Body of pancreas (tissue), 4 donors: ENCODE measurements at regions not wholly inside any gene's neighbourhood (a gene's known extent, or its start where the extent isn't known, plus 50 kb on each side); places are given as distances from the start of the nearest gene placed in this dataset.

Experiments
- ATAC-seq: fragments of 150-250 bp; one replicate; pipeline ENCODE4 v1.9.1; 2016
- DNase-seq, 4 donors: peaks; one replicate each; pipeline ENCODE4 v3.0.0-alpha.2; 2019
- H3K27ac ChIP-seq, 4 donors: fragments of 200-600 bp; sonication (generic); 1 replicate in 3 of 4; 2 replicates in 1 of 4; pipeline versions ENCODE4 v1.5.1 to v1.6.1; 2016 to 2019; ENCODE audit warnings: mild to moderate bottlenecking in 1 of 4, mixed read lengths in 1 of 4, moderate library complexity in 1 of 4
- H3K27me3 ChIP-seq, 2 donors: fragments of 200-600 bp; sonication (generic); one replicate each; pipeline ENCODE4 v1.6.0; 2016; ENCODE audit warnings: mild to moderate bottlenecking in 1 of 2
- H3K36me3 ChIP-seq, 2 donors: fragments of 200-600 bp; sonication (generic); replicated peaks in 1 of 2; 2 replicates each; pipeline ENCODE4 v1.5.1; 2016; ENCODE audit warnings: low read depth in 2 of 2; ENCODE audit not compliant: insufficient read depth in 1 of 2
- H3K4me1 ChIP-seq: fragments of 200-600 bp; sonication (generic); one replicate; pipeline ENCODE4 v1.6.0; 2016
- H3K4me3 ChIP-seq, 2 donors: fragments of 200-600 bp; sonication (generic); 1 replicate in 1 of 2; 2 replicates in 1 of 2; pipeline ENCODE4 v1.5.1; 2016 to 2019
- H3K9me3 ChIP-seq, 3 donors: fragments of 200-600 bp; sonication (generic); 1 replicate in 2 of 3; 2 replicates in 1 of 3; pipeline ENCODE4 v1.5.1; 2016
- CTCF ChIP-seq, 7 experiments: fragments of 450-650 bp in 4 of 7; fragments of 200-600 bp in 3 of 7; sonication (generic) in 3 of 7; IDR thresholded peaks; one replicate each; pipeline ENCODE4 v1.5.1; 2016 to 2019; ENCODE audit warnings: antibody characterized with exemption in 7 of 7
- POLR2A ChIP-seq, 3 donors: fragments of 450-650 bp; IDR thresholded peaks; one replicate each; pipeline ENCODE4 v1.6.1; 2016; ENCODE audit warnings: antibody characterized with exemption in 3 of 3, mild to moderate bottlenecking in 2 of 3
- WGBS, 2 donors: methylation state at CpG; one replicate each; pipeline ENCODE4 v1.1.5; 2017; 5-methylcytosine and 5-hydroxymethylcytosine counted together
- intact Hi-C: fragments of 100-400 bp; cut with DNase I; formaldehyde crosslinking; loops from one replicate; pipeline ENCODE4 v1.15.1; 2023

- ATAC-seq, result no peak
- 62 to 64% methylated on average over 2 of the region's 2 CpGs for WGBS, 2 donors
Observed at GRCh38 chr6:131413831-131414191, 159.2 kb upstream of the ARG1 start.

GRCh38 chr6:131414956-131415355 is 158.1 kb upstream of the ARG1 start:
- TF ChIP-seq POLR2A (IDR thresholded peaks at IDR 0.05), result no peak
- no peak overlapping the region for H3K4me3 ChIP-seq
- intact Hi-C loops, result no loop called here
- no peaks in the 10 kb centered on the region for H3K4me1 ChIP-seq
- no peaks in the 10 kb centered on the region for H3K27me3 ChIP-seq
- ATAC-seq (no peak), DNase-seq (no peak)
- whole genome bisulfite sequencing, 2 donors, result 75 to 80% methylated on average over 7 of the region's 7 CpGs
- H3K36me3 ChIP-seq, result no peaks in the 10 kb centered on the region
- peaks cover 0 to 4% (median 0%) of the 10 kb centered on the region in 3 donors for H3K9me3 ChIP-seq
- no peak overlapping the region for H3K27ac ChIP-seq

More at GRCh38 chr6:131413831-131414191, 159.2 kb upstream of the ARG1 start:
- H3K36me3 ChIP-seq, result no peaks in the 10 kb centered on the region
- H3K9me3 ChIP-seq, result peaks cover 0 to 4% (median 0%) of the 10 kb centered on the region in 3 donors
- TF ChIP-seq CTCF (IDR thresholded peaks at IDR 0.05), result no peak
- no peak for TF ChIP-seq POLR2A (IDR thresholded peaks at IDR 0.05)
- H3K4me3 ChIP-seq, result no peak overlapping the region
- no peak overlapping the region for H3K27ac ChIP-seq
- intact Hi-C loops, result no loop called here
- no peaks in the 10 kb centered on the region for H3K4me1 ChIP-seq
- no peak for DNase-seq
- no peaks in the 10 kb centered on the region for H3K27me3 ChIP-seq

GRCh38 chr6:131418441-131418840 is 154.6 kb upstream of the ARG1 start:
- WGBS, 2 donors, result 58 to 66% methylated on average over 5 of the region's 5 CpGs
- no peaks in the 10 kb centered on the region for H3K36me3 ChIP-seq
- H3K27me3 ChIP-seq, result no peaks in the 10 kb centered on the region
- DNase-seq, result no peak
- no peak overlapping the region for H3K4me3 ChIP-seq
- intact Hi-C loops, result no loop called here
- TF ChIP-seq POLR2A (IDR thresholded peaks at IDR 0.05), result no peak
- TF ChIP-seq CTCF (IDR thresholded peaks at IDR 0.05), result no peak
- no peaks in the 10 kb centered on the region for H3K4me1 ChIP-seq
- ATAC-seq, result no peak
- H3K9me3 ChIP-seq, result no peaks in the 10 kb centered on the region
- H3K27ac ChIP-seq, result no peak overlapping the region

- TF ChIP-seq POLR2A (IDR thresholded peaks at IDR 0.05), result no peak
- TF ChIP-seq CTCF (IDR thresholded peaks at IDR 0.05), result no peak
- Histone ChIP-seq H3K27ac (no peak overlapping the region), H3K36me3 (no peaks in the 10 kb centered on the region), H3K27me3 (no peaks in the 10 kb centered on the region), H3K9me3 (no peaks in the 10 kb centered on the region), H3K4me3 (no peak overlapping the region), H3K4me1 (no peaks in the 10 kb centered on the region)
- DNase-seq (no peak), ATAC-seq (no peak)
- 11 to 29% methylated on average over 1 of the region's 1 CpG for WGBS, 2 donors
- intact Hi-C loops, result no loop called here
Observed at GRCh38 chr6:131419702-131420101, 153.3 kb upstream of the ARG1 start.

GRCh38 chr6:131424016-131424415 is 149.0 kb upstream of the ARG1 start:
- H3K27me3 ChIP-seq, result no peaks in the 10 kb centered on the region
- no peak for TF ChIP-seq CTCF (IDR thresholded peaks at IDR 0.05)
- no peak for TF ChIP-seq POLR2A (IDR thresholded peaks at IDR 0.05)
- DNase-seq (no peak), ATAC-seq (no peak)
- peaks cover 9% of the 10 kb centered on the region for H3K4me1 ChIP-seq
- intact Hi-C loops, result no loop called here
- H3K27ac ChIP-seq, result no peak overlapping the region
- no peaks in the 10 kb centered on the region for H3K36me3 ChIP-seq
- H3K9me3 ChIP-seq, result no peaks in the 10 kb centered on the region
- H3K4me3 ChIP-seq, result no peak overlapping the region
